Upper lobe of left lung (tissue), 4 donors: ENCODE measurements at regions not wholly inside any gene's neighbourhood (a gene's known extent, or its start where the extent isn't known, plus 50 kb on each side); places are given as distances from the start of the nearest gene placed in this dataset.

ENCODE experiments used
- CTCF ChIP-seq, 6 experiments: fragments of 450-650 bp in 4 of 6; fragments of 200-600 bp in 2 of 6; sonication (generic) in 2 of 6; IDR thresholded peaks; one replicate each; pipeline ENCODE4 v1.5.1; 2016 to 2019; ENCODE audit warnings: antibody characterized with exemption in 6 of 6
- POLR2AphosphoS5 ChIP-seq, 2 donors: sonication (generic); formaldehyde crosslinking; IDR thresholded peaks; one replicate each; pipeline ENCODE4 v1.5.1; 2017; ENCODE audit warnings: antibody characterized with exemption in 2 of 2

- TF ChIP-seq CTCF (IDR thresholded peaks at IDR 0.05) (no peak), POLR2AphosphoS5 (IDR thresholded peaks at IDR 0.05) (no peak)
Observed at GRCh38 chr5:88552426-88552825, 283.8 kb upstream of the TMEM161B start.
